Body of pancreas (tissue), 4 donors: ENCODE measurements at regions not wholly inside any gene's neighbourhood (a gene's known extent, or its start where the extent isn't known, plus 50 kb on each side); places are given as distances from the start of the nearest gene placed in this dataset.

Source experiments
- ATAC-seq: fragments of 150-250 bp; one replicate; pipeline ENCODE4 v1.9.1; 2016
- DNase-seq, 4 donors: peaks; one replicate each; pipeline ENCODE4 v3.0.0-alpha.2; 2019
- H3K27ac ChIP-seq, 4 donors: fragments of 200-600 bp; sonication (generic); 1 replicate in 3 of 4; 2 replicates in 1 of 4; pipeline versions ENCODE4 v1.5.1 to v1.6.1; 2016 to 2019; ENCODE audit warnings: mild to moderate bottlenecking in 1 of 4, mixed read lengths in 1 of 4, moderate library complexity in 1 of 4
- H3K27me3 ChIP-seq, 2 donors: fragments of 200-600 bp; sonication (generic); one replicate each; pipeline ENCODE4 v1.6.0; 2016; ENCODE audit warnings: mild to moderate bottlenecking in 1 of 2
- H3K36me3 ChIP-seq, 2 donors: fragments of 200-600 bp; sonication (generic); replicated peaks in 1 of 2; 2 replicates each; pipeline ENCODE4 v1.5.1; 2016; ENCODE audit warnings: low read depth in 2 of 2; ENCODE audit not compliant: insufficient read depth in 1 of 2
- H3K4me1 ChIP-seq: fragments of 200-600 bp; sonication (generic); one replicate; pipeline ENCODE4 v1.6.0; 2016
- H3K4me3 ChIP-seq, 2 donors: fragments of 200-600 bp; sonication (generic); 1 replicate in 1 of 2; 2 replicates in 1 of 2; pipeline ENCODE4 v1.5.1; 2016 to 2019
- H3K9me3 ChIP-seq, 3 donors: fragments of 200-600 bp; sonication (generic); 1 replicate in 2 of 3; 2 replicates in 1 of 3; pipeline ENCODE4 v1.5.1; 2016
- CTCF ChIP-seq, 7 experiments: fragments of 450-650 bp in 4 of 7; fragments of 200-600 bp in 3 of 7; sonication (generic) in 3 of 7; IDR thresholded peaks; one replicate each; pipeline ENCODE4 v1.5.1; 2016 to 2019; ENCODE audit warnings: antibody characterized with exemption in 7 of 7
- POLR2A ChIP-seq, 3 donors: fragments of 450-650 bp; IDR thresholded peaks; one replicate each; pipeline ENCODE4 v1.6.1; 2016; ENCODE audit warnings: antibody characterized with exemption in 3 of 3, mild to moderate bottlenecking in 2 of 3
- WGBS, 2 donors: methylation state at CpG; one replicate each; pipeline ENCODE4 v1.1.5; 2017; 5-methylcytosine and 5-hydroxymethylcytosine counted together
- intact Hi-C: fragments of 100-400 bp; cut with DNase I; formaldehyde crosslinking; loops from one replicate; pipeline ENCODE4 v1.15.1; 2023

DNA sequence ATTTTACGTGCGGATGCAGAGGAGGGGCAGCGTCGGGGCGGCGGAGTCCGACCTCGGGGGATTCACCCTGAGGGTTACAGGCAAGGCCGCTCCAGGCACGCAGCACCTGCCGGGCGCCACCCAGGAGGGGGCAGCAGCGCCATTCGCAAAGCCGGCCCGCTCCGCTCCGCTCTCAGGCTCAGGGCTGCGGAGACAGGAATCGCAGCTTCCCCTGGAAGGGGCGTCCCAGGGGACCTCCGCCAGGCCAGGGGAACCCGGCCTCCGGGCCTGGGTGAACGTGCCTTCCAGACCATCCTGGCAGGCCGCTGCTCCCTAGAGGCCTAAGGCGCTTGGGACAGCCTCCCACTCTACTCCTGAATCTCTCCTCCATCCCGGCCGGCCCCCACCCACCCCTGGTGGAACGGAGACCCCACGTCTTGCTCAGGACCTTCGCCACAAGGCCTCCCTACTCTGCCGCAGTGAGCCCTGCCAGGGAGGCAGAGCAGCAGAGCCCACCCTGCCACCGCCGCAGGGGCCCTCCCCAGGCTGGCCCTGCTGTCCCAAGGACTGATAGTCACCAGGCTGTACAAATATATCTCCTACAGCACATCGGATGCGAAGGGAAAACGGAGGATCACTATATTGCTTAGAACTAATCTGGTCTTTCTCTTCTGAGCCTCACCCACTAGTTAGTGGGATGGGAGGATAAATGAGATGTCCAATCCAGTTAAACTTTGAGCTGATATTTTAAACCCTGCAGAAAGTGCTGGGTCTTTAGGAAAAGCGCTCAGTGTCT, 115.0 kb downstream of the SMIM20 start:
- no peak overlapping the region for H3K4me3 ChIP-seq
- intact Hi-C loops, result no loop called here

GRCh38 chr4:26029568-26030131, 115.6 kb downstream of the SMIM20 start:
- intact Hi-C loops, result no loop called here
- Histone ChIP-seq H3K36me3 (no peaks in the 10 kb centered on the region), H3K4me1 (peaks cover 13% of the 10 kb centered on the region), H3K27ac (no peak overlapping the region), H3K4me3 (no peak overlapping the region), H3K9me3 (no peaks in the 10 kb centered on the region), H3K27me3 (no peaks in the 10 kb centered on the region)
- DNase-seq (peak in 1 of 4 donors; percentile 22), ATAC-seq (no peak)
- WGBS, 2 donors, result 79 to 87% methylated on average over 10 to 15 of the region's 18 CpGs
- no peak for TF ChIP-seq POLR2A (IDR thresholded peaks at IDR 0.05)
- TF ChIP-seq CTCF (IDR thresholded peaks at IDR 0.05), result no peak

More for the DNA sequence above, 115.0 kb downstream of the SMIM20 start:
- H3K4me1 ChIP-seq, result peaks cover 13% of the 10 kb centered on the region
- no peaks in the 10 kb centered on the region for H3K27me3 ChIP-seq
- peak; percentile 71 to 81 (median 78) for DNase-seq
- H3K36me3 ChIP-seq, result no peaks in the 10 kb centered on the region
- TF ChIP-seq POLR2A (IDR thresholded peaks at IDR 0.05) (no peak), CTCF (IDR thresholded peaks at IDR 0.05) (peak; percentile 71 to 87 (median 83))
- H3K9me3 ChIP-seq, result no peaks in the 10 kb centered on the region
- H3K27ac ChIP-seq, result no peak overlapping the region
- ATAC-seq, result peak; percentile 89
- WGBS, 2 donors, result 13 to 21% methylated on average over 18 to 39 of the region's 39 CpGs

- H3K27ac ChIP-seq, result no peak overlapping the region
- no peak for TF ChIP-seq POLR2A (IDR thresholded peaks at IDR 0.05)
- ATAC-seq, result no peak
- H3K27me3 ChIP-seq, result no peaks in the 10 kb centered on the region
- 72 to 81% methylated on average over 5 of the region's 5 CpGs for WGBS, 2 donors
- H3K9me3 ChIP-seq, result no peaks in the 10 kb centered on the region
- H3K4me3 ChIP-seq, result no peak overlapping the region
- intact Hi-C loops, result no loop called here
- no peaks in the 10 kb centered on the region for H3K36me3 ChIP-seq
- peaks cover 13% of the 10 kb centered on the region for H3K4me1 ChIP-seq
- no peak for DNase-seq
Measured at GRCh38 chr4:26030260-26030667, 116.2 kb downstream of the SMIM20 start.

DNA sequence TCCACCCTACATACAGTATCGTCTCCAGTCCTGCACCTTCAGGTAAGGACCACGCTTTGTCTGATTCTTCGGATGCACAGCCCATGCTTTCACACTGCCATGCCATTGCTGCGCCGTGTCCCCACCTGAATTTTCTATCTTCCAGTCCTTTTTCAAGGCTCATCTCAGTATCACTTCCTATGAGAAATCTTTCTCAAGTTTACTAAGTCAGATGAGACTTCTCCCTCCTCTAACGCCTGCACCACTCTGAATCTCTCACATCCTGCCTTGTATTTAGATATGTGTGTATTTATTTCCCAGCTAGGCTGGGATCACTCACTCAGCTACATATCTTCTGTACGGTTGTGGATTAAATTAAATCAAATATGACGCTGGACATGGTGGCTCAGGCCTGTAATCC, 116.8 kb downstream of the SMIM20 start:
- Histone ChIP-seq H3K27ac (no peak overlapping the region), H3K4me3 (no peak overlapping the region), H3K9me3 (no peaks in the 10 kb centered on the region), H3K36me3 (no peaks in the 10 kb centered on the region), H3K4me1 (peaks cover 13% of the 10 kb centered on the region), H3K27me3 (no peaks in the 10 kb centered on the region)
- WGBS, 2 donors, result 96% methylated on average over 8 of the region's 8 CpGs
- no peak for ATAC-seq
- TF ChIP-seq CTCF (IDR thresholded peaks at IDR 0.05), result no peak
- no peak for TF ChIP-seq POLR2A (IDR thresholded peaks at IDR 0.05)
- no peak for DNase-seq
- intact Hi-C loops, result no loop called here

DNA sequence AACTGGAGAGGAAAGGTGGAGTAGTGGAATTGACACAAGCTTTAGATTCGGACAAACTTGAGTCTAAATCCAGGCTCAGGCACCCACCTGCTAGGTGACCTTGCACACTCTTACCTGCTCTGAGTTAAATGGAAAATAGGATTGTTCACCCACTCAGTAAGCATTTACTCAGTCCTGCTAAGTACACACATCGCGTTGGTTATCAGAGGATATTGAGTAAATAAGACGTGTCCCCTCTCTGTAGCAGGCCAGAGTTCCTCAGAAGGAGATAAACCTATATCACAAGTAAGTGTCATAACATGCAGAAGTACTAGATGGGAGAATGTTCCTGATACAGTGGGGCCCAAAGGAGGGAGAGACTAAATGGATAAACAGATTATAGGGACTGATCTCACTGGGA, 117.7 kb downstream of the SMIM20 start:
- Histone ChIP-seq H3K36me3 (no peaks in the 10 kb centered on the region), H3K4me1 (peaks cover 13% of the 10 kb centered on the region), H3K9me3 (no peaks in the 10 kb centered on the region), H3K27ac (no peak overlapping the region), H3K4me3 (no peak overlapping the region), H3K27me3 (no peaks in the 10 kb centered on the region)
- DNase-seq (no peak), ATAC-seq (no peak)
- intact Hi-C loops, result no loop called here
- no peak for TF ChIP-seq POLR2A (IDR thresholded peaks at IDR 0.05)
- no peak for TF ChIP-seq CTCF (IDR thresholded peaks at IDR 0.05)
- 26 to 36% methylated on average over 4 of the region's 4 CpGs for whole genome bisulfite sequencing, 2 donors
